ENCODE measurements at regions not wholly inside any gene's neighbourhood (a gene's known extent, or its start where the extent isn't known, plus 50 kb on each side); places are given as distances from the start of the nearest gene placed in this dataset.
"Not testable (repeated sequence)": the region's sequence is repeated elsewhere in the genome, so short reads cannot be mapped to it uniquely, and the experiment has no call there.

DNA sequence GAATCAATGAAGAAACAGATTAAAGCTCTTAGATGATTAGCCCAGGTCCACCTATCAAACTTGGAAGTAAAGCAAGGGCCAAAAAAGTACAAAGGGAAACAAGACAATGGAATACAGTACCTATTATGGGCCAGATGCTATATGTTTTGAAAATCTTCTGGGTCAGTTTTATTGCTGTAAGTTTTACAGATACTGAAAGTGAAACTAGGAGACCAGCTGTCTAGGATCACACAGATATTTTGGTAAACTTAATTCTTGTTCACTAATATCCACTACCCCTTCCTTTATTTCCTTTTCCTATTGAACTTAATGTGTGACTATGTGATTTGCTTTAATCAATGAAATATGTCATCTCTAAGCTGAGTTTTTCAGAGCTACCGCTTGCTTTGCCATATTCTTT is 505.4 kb upstream of the PITX2 start:
- Histone ChIP-seq H3K4me1 (no peaks in the 10 kb centered on the region), H3K27ac (no peak overlapping the region), H3K9me3 (no peaks in the 10 kb centered on the region), H3K4me3 (no peak overlapping the region), H3K27me3 (no peaks in the 10 kb centered on the region), H3K36me3 (no peaks in the 10 kb centered on the region)
- no peak for TF ChIP-seq CTCF (IDR thresholded peaks at IDR 0.05 in 4 of 5, conservative IDR thresholded peaks at IDR 0.05 in 1 of 5)
- no peak for TF ChIP-seq POLR2A (IDR thresholded peaks at IDR 0.05)
- no peak for DNase-seq
- ATAC-seq = no peak
- in situ Hi-C loops (cut with MboI; ENCODE audit: low sequenced_read_pairs in 4 of 4) (no loop called here), intact Hi-C loops (cut with DNase I; ENCODE audit: low total_unique reads) (no loop called here)

- TF ChIP-seq POLR2A (IDR thresholded peaks at IDR 0.05) (no peak), CTCF (IDR thresholded peaks at IDR 0.05 in 4 of 5, conservative IDR thresholded peaks at IDR 0.05 in 1 of 5) (no peak)
- H3K27me3 ChIP-seq = no peaks in the 10 kb centered on the region
- no peak for DNase-seq
- no peaks in the 10 kb centered on the region for H3K36me3 ChIP-seq
- intact Hi-C loops (cut with DNase I; ENCODE audit: low total_unique reads) = no loop called here
- in situ Hi-C loops (cut with MboI; ENCODE audit: low sequenced_read_pairs in 4 of 4) = no loop called here
- no peaks in the 10 kb centered on the region for H3K9me3 ChIP-seq
- no peak overlapping the region for H3K27ac ChIP-seq
- ATAC-seq = no peak
- no peak overlapping the region for H3K4me3 ChIP-seq
- no peaks in the 10 kb centered on the region for H3K4me1 ChIP-seq
Measured at GRCh38 chr4:111136438-111136837, 513.6 kb upstream of the PITX2 start.

DNA sequence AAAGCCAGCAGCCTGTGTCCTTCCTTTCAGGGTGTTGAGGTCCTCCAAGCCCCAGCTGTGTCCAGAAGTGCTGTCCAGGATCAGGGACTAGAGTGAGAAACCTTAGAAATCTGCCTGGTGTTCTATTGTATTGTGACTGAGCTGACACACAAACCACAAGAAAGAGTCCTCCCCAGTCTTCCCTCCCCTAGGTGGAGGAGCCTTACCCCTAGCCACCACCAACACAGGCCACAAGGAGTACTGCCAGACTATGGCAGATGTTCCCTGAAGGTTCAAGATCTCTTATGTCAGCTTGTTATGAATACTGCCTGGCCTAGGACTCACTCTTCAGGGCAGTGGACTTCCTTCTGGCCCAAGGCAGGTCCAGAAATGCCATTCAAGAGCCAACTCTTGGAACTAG is 514.1 kb upstream of the PITX2 start:
- ATAC-seq (no peak), DNase-seq (no peak)
- TF ChIP-seq POLR2A (IDR thresholded peaks at IDR 0.05) (no peak), CTCF (IDR thresholded peaks at IDR 0.05 in 4 of 5, conservative IDR thresholded peaks at IDR 0.05 in 1 of 5) (no peak)
- Histone ChIP-seq H3K36me3 (no peaks in the 10 kb centered on the region), H3K27me3 (no peaks in the 10 kb centered on the region), H3K27ac (no peak overlapping the region), H3K4me1 (no peaks in the 10 kb centered on the region), H3K4me3 (no peak overlapping the region), H3K9me3 (no peaks in the 10 kb centered on the region)
- intact Hi-C loops (cut with DNase I; ENCODE audit: low total_unique reads) = no loop called here
- in situ Hi-C loops (cut with MboI; ENCODE audit: low sequenced_read_pairs in 4 of 4) = no loop called here

GRCh38 chr4:111143510-111143909 is 520.6 kb upstream of the PITX2 start:
- intact Hi-C loops (cut with DNase I; ENCODE audit: low total_unique reads) = no loop called here
- Histone ChIP-seq H3K27me3 (no peaks in the 10 kb centered on the region), H3K36me3 (no peaks in the 10 kb centered on the region), H3K27ac (no peak overlapping the region), H3K9me3 (no peaks in the 10 kb centered on the region), H3K4me3 (no peak overlapping the region), H3K4me1 (no peaks in the 10 kb centered on the region)
- in situ Hi-C loops (cut with MboI; ENCODE audit: low sequenced_read_pairs in 4 of 4) = no loop called here
- DNase-seq = no peak
- TF ChIP-seq CTCF (IDR thresholded peaks at IDR 0.05 in 4 of 5, conservative IDR thresholded peaks at IDR 0.05 in 1 of 5) = no peak
- no peak for TF ChIP-seq POLR2A (IDR thresholded peaks at IDR 0.05)
- ATAC-seq = no peak

GRCh38 chr4:111154934-111155333 is 532.1 kb upstream of the PITX2 start:
- Histone ChIP-seq H3K36me3 (no peaks in the 10 kb centered on the region), H3K27ac (no peak overlapping the region), H3K27me3 (no peaks in the 10 kb centered on the region), H3K9me3 (no peaks in the 10 kb centered on the region), H3K4me3 (no peak overlapping the region), H3K4me1 (no peaks in the 10 kb centered on the region)
- DNase-seq (no peak), ATAC-seq (no peak)
- no peak for TF ChIP-seq CTCF (IDR thresholded peaks at IDR 0.05 in 4 of 5, conservative IDR thresholded peaks at IDR 0.05 in 1 of 5)
- TF ChIP-seq POLR2A (IDR thresholded peaks at IDR 0.05) = no peak
- intact Hi-C loops (cut with DNase I; ENCODE audit: low total_unique reads) = no loop called here
- in situ Hi-C loops (cut with MboI; ENCODE audit: low sequenced_read_pairs in 4 of 4) = no loop called here

DNA sequence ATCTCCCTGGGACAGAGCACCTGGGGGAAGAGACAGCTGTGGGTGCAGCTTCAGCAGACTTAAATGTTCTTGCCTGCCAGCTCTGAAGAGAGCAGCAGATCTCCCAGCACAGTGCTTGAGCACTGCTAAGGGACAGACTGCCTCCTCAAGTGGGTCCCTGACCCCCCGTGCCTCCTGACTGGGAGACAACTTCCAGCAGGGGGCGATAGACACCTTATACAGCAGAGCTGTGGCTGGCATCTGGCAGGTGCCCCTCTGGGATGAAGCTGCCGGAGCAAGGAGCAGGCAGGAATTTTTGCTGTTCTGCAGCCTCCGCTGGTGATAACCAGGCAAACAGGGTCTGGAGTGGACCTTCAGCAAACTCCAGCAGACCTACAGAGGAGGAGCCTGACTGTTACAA is 541.7 kb upstream of the PITX2 start:
- H3K36me3 ChIP-seq; intact Hi-C loops (cut with DNase I; ENCODE audit: low total_unique reads); H3K27me3 ChIP-seq; H3K27ac ChIP-seq; in situ Hi-C loops (cut with MboI; ENCODE audit: low sequenced_read_pairs in 4 of 4); H3K4me3 ChIP-seq; H3K9me3 ChIP-seq; ATAC-seq; H3K4me1 ChIP-seq; DNase-seq: not testable (repeated sequence)
